Neural cell (in vitro differentiated cells): ENCODE measurements at regions not wholly inside any gene's neighbourhood (a gene's known extent, or its start where the extent isn't known, plus 50 kb on each side); places are given as distances from the start of the nearest gene placed in this dataset.

Experiments used
- CTCF ChIP-seq: fragments of 450-650 bp; IDR thresholded peaks from 2 replicates; pipeline ENCODE4 v1.5.1; 2014; ENCODE audit warnings: antibody characterized with exemption, mild to moderate bottlenecking, moderate library complexity; ENCODE audit not compliant: poor library complexity, severe bottlenecking
- EZH2 ChIP-seq: fragments of 200-600, 300-800 bp; shearing (Covaris generic), sonication (generic); IDR thresholded peaks from 2 replicates; pipeline ENCODE4 v1.6.1; 2014; ENCODE audit warnings: antibody characterized with exemption, low read length, borderline replicate concordance, mild to moderate bottlenecking; ENCODE audit not compliant: insufficient read depth, poor library complexity, severe bottlenecking
- POLR2AphosphoS5 ChIP-seq: IDR thresholded peaks from 2 replicates; pipeline ENCODE4 v1.6.1; 2012
- RAD21 ChIP-seq: fragments of 450-650 bp; conservative IDR thresholded peaks from 2 replicates; pipeline ENCODE4 v1.6.1; 2014; ENCODE audit warnings: antibody characterized with exemption, mild to moderate bottlenecking, moderate library complexity
- SMC3 ChIP-seq: fragments of 450-650 bp; conservative IDR thresholded peaks from 2 replicates; pipeline ENCODE4 v1.6.1; 2014; ENCODE audit warnings: antibody characterized with exemption, mild to moderate bottlenecking, moderate library complexity; ENCODE audit not compliant: poor library complexity

DNA sequence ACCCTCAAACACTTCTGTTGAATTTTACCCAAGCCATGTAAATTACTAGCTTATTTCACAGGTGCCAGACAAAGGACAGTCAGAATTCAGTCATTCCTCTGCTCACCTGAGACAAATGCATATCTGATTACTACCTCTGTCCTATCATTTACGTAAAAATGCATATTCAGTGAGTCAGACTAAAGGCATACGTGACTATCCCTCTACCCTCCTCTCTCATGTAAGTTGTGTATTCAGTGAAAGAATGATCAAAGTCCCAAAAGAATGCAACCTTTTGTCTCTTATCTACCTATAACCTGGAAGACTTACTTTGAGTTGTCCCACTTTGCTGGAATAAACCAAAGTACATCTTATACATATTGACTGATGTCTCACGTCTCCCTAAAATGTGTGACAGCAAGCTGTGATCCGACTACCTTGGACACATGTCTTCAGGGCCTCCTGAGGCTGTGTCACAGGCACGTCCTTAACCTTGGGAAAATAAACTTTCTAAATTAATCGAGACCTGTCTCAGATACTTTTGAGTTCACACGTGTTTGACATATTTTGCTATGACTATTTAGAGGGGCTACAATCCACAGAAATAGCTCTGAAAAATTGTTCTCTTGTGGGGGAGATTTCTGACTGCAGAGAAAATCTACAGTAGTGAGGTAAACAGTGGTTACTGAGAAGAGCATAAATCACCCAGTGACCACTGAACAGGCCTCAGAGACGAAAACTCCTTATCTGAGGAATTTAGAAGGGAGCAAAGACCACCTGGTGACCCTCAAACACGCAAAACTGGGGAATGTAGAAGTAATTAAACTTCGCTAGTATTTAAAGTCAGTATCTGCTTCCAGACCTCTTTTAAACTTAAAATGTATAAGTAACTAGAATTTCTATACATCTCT is 1575.8 kb downstream of the STIM2 start:
- TF ChIP-seq SMC3 (no peak), CTCF (no peak), RAD21 (no peak), EZH2 (no peak), POLR2AphosphoS5 (no peak)
